Stomach (tissue), 4 donors: ENCODE measurements at regions not wholly inside any gene's neighbourhood (a gene's known extent, or its start where the extent isn't known, plus 50 kb on each side); places are given as distances from the start of the nearest gene placed in this dataset.

Experiments used
- POLR2A ChIP-seq, 4 donors: fragments of 450-650 bp; IDR thresholded peaks; one replicate each; pipeline ENCODE4 v1.6.1; 2016; ENCODE audit warnings: antibody characterized with exemption in 4 of 4, control low read depth in 2 of 4, mild to moderate bottlenecking in 1 of 4, moderate library complexity in 1 of 4
- POLR2AphosphoS5 ChIP-seq, 3 donors: sonication (generic); formaldehyde crosslinking; IDR thresholded peaks; one replicate each; pipeline ENCODE4 v1.6.1; 2016; ENCODE audit warnings: antibody characterized with exemption in 3 of 3
- TF ChIP-seq, protein P1 (sequence below), 7 experiments: fragments of 450-650 bp in 4 of 7; fragments of 200-600 bp in 3 of 7; sonication (generic) in 3 of 7; IDR thresholded peaks; one replicate each; pipeline ENCODE4 v1.5.1; 2016 to 2019; ENCODE audit warnings: antibody characterized with exemption in 7 of 7, control low read depth in 2 of 7, mild to moderate bottlenecking in 1 of 7

- TF ChIP-seq POLR2A (IDR thresholded peaks at IDR 0.05) (no peak), POLR2AphosphoS5 (IDR thresholded peaks at IDR 0.05) (peak in 1 of 3 donors; percentile 16)
- TF ChIP-seq, protein P1, sequence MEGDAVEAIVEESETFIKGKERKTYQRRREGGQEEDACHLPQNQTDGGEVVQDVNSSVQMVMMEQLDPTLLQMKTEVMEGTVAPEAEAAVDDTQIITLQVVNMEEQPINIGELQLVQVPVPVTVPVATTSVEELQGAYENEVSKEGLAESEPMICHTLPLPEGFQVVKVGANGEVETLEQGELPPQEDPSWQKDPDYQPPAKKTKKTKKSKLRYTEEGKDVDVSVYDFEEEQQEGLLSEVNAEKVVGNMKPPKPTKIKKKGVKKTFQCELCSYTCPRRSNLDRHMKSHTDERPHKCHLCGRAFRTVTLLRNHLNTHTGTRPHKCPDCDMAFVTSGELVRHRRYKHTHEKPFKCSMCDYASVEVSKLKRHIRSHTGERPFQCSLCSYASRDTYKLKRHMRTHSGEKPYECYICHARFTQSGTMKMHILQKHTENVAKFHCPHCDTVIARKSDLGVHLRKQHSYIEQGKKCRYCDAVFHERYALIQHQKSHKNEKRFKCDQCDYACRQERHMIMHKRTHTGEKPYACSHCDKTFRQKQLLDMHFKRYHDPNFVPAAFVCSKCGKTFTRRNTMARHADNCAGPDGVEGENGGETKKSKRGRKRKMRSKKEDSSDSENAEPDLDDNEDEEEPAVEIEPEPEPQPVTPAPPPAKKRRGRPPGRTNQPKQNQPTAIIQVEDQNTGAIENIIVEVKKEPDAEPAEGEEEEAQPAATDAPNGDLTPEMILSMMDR (IDR thresholded peaks at IDR 0.05), result no peak
Measured at GRCh38 chr3:101936419-101937356, 87.4 kb downstream of the NFKBIZ start.
